CD14-positive monocyte (primary cell): ENCODE measurements at regions not wholly inside any gene's neighbourhood (a gene's known extent, or its start where the extent isn't known, plus 50 kb on each side); places are given as distances from the start of the nearest gene placed in this dataset.

Experiments
- DNase-seq, 3 donors: peaks; one replicate each; pipeline ENCODE4 v3.0.0-alpha.2; 2011 to 2022
- H2AFZ ChIP-seq: 2 replicates; pipeline ENCODE4 v1.6.0; 2012; ENCODE audit warnings: mild to moderate bottlenecking, low read depth, low read length, inconsistent platforms; ENCODE audit not compliant: insufficient read depth, poor library complexity, severe bottlenecking
- H3K27ac ChIP-seq, 2 donors: 1 replicate in 1 of 2; 2 replicates in 1 of 2; pipeline ENCODE4 v1.5.1; 2012 to 2013; ENCODE audit warnings: low read length in 2 of 2, control low read depth in 1 of 2, inconsistent platforms in 1 of 2, low read depth in 1 of 2, mild to moderate bottlenecking in 1 of 2
- H3K27me3 ChIP-seq, 2 donors: one replicate each; pipeline versions ENCODE4 v1.6.0 to v1.6.1; 2011 to 2013; ENCODE audit warnings: low read length in 2 of 2; ENCODE audit not compliant: control insufficient read depth in 2 of 2, insufficient read depth in 2 of 2
- H3K36me3 ChIP-seq, 2 donors: replicated peaks in 1 of 2; 1 replicate in 1 of 2; 2 replicates in 1 of 2; pipeline versions ENCODE4 v1.5.1 to v1.6.1; 2012 to 2013; ENCODE audit warnings: low read length in 2 of 2, control low read depth in 1 of 2, inconsistent platforms in 1 of 2, mild to moderate bottlenecking in 1 of 2; ENCODE audit not compliant: insufficient read depth in 2 of 2, control insufficient read depth in 1 of 2
- H3K4me1 ChIP-seq, 2 donors: 1 replicate in 1 of 2; 2 replicates in 1 of 2; pipeline versions ENCODE4 v1.5.1 to v1.6.1; 2012 to 2013; ENCODE audit warnings: low read length in 2 of 2, control low read depth in 1 of 2, inconsistent platforms in 1 of 2, mild to moderate bottlenecking in 1 of 2, moderate library complexity in 1 of 2; ENCODE audit not compliant: insufficient read depth in 2 of 2, control insufficient read depth in 1 of 2
- H3K4me2 ChIP-seq: replicated peaks from 2 replicates; pipeline ENCODE3; 2012; ENCODE audit warnings: low read length, moderate library complexity, mild to moderate bottlenecking; ENCODE audit not compliant: poor library complexity, severe bottlenecking; ENCODE audit errors: extremely low read depth
- H3K4me3 ChIP-seq, 3 experiments: fragments of 200-600 bp in 1 of 3; sonication (generic) in 1 of 3; replicated peaks in 1 of 3; 1 replicate in 2 of 3; 2 replicates in 1 of 3; pipeline ENCODE4 v1.5.1; 2011 to 2013; ENCODE audit warnings: low read length in 3 of 3, mild to moderate bottlenecking in 3 of 3, control low read depth in 2 of 3, low read depth in 2 of 3, inconsistent platforms in 1 of 3, moderate library complexity in 1 of 3
- H3K79me2 ChIP-seq: 2 replicates; pipeline ENCODE4 v1.6.0; 2012; ENCODE audit warnings: mild to moderate bottlenecking, control low read depth, inconsistent platforms, low read length, moderate library complexity; ENCODE audit not compliant: insufficient read depth
- H3K9ac ChIP-seq: 2 replicates; pipeline ENCODE4 v1.6.0; 2017; ENCODE audit warnings: low read length, mild to moderate bottlenecking; ENCODE audit not compliant: insufficient read depth, poor library complexity, severe bottlenecking
- H3K9me3 ChIP-seq, 2 donors: replicated peaks in 1 of 2; 1 replicate in 1 of 2; 2 replicates in 1 of 2; pipeline versions ENCODE4 v1.5.1 to v1.6.1; 2012 to 2013; ENCODE audit warnings: low read length in 2 of 2, control low read depth in 1 of 2; ENCODE audit not compliant: control insufficient read depth in 1 of 2, insufficient read depth in 1 of 2
- H4K20me1 ChIP-seq: 2 replicates; pipeline ENCODE4 v1.6.0; 2012; ENCODE audit warnings: mild to moderate bottlenecking, low read length, control low read depth, moderate library complexity; ENCODE audit not compliant: insufficient read depth
- H3K27ac Mint-ChIP-seq, 7 donors: one replicate each; pipeline ENCODE4 v1.8.0; 2020; ENCODE audit warnings: mild to moderate bottlenecking in 7 of 7, mixed read lengths in 7 of 7, moderate library complexity in 6 of 7, inconsistent platforms in 2 of 7
- H3K27me3 Mint-ChIP-seq, 3 donors: one replicate each; pipeline ENCODE4 v1.8.0; 2021 to 2022; ENCODE audit warnings: low read depth in 3 of 3, mild to moderate bottlenecking in 3 of 3, mixed read lengths in 3 of 3, moderate library complexity in 3 of 3, inconsistent platforms in 1 of 3
- H3K36me3 Mint-ChIP-seq, 2 donors: one replicate each; pipeline ENCODE4 v1.8.0; 2020; ENCODE audit warnings: mixed read lengths in 2 of 2, inconsistent platforms in 1 of 2, mild to moderate bottlenecking in 1 of 2
- H3K4me1 Mint-ChIP-seq: one replicate; pipeline ENCODE4 v1.8.0; 2020; ENCODE audit warnings: mild to moderate bottlenecking, mixed read lengths
- H3K4me3 Mint-ChIP-seq, 2 donors: one replicate each; pipeline ENCODE4 v1.8.0; 2020; ENCODE audit warnings: mild to moderate bottlenecking in 2 of 2, mixed read lengths in 2 of 2, moderate library complexity in 1 of 2
- H3K9me3 Mint-ChIP-seq, 7 donors: one replicate each; pipeline ENCODE4 v1.8.0; 2020 to 2022; ENCODE audit warnings: mixed read lengths in 7 of 7, mild to moderate bottlenecking in 6 of 7, moderate library complexity in 6 of 7, inconsistent platforms in 2 of 7
- CTCF ChIP-seq: fragments of 200-600 bp; IDR thresholded peaks from one replicate; pipeline ENCODE4 v1.8.0; 2022; ENCODE audit warnings: antibody characterized with exemption, mild to moderate bottlenecking
- WGBS: methylation state at CpG from one replicate; pipeline ENCODE4 v1.1.5; 2013; ENCODE audit warnings: missing lambda C conversion rate; ENCODE audit not compliant: insufficient coverage; 5-methylcytosine and 5-hydroxymethylcytosine counted together
- intact Hi-C, 2 donors: fragments of 100-400 bp; cut with micrococcal nuclease; formaldehyde crosslinking; loops; one replicate each; pipeline versions ENCODE4 v1.15.0 to v1.15.1; 2023

- TF ChIP-seq CTCF = no peak
- Mint-ChIP-seq H3K4me3 (no peak overlapping the region), H3K27me3 (peaks cover 0 to 2% (median 1%) of the 10 kb centered on the region in 3 donors), H3K9me3 (peaks cover 2 to 11% (median 8%) of the 10 kb centered on the region in 7 donors), H3K4me1 (no peaks in the 10 kb centered on the region), H3K36me3 (no peaks in the 10 kb centered on the region), H3K27ac (no peak overlapping the region)
- Histone ChIP-seq H3K4me3 (no peak overlapping the region), H3K36me3 (no peaks in the 10 kb centered on the region), H3K9me3 (no peaks in the 10 kb centered on the region), H3K27me3 (no peaks in the 10 kb centered on the region), H3K27ac (no peak overlapping the region), H2AFZ (no peak overlapping the region), H3K4me2 (no peak overlapping the region), H3K79me2 (no peaks in the 10 kb centered on the region), H3K4me1 (no peaks in the 10 kb centered on the region), H4K20me1 (no peaks in the 10 kb centered on the region), H3K9ac (no peak overlapping the region)
- WGBS = no CpG with 5 or more reads among the region's 4 CpGs
- DNase-seq = no peak
- intact Hi-C loops = no loop called here
Observed at GRCh38 chr4:11232015-11232414, 196.7 kb downstream of the HS3ST1 start.

GRCh38 chr4:11230866-11231265 is 197.8 kb downstream of the HS3ST1 start:
- H3K27ac ChIP-seq = no peak overlapping the region
- peaks cover 0 to 2% (median 1%) of the 10 kb centered on the region in 3 donors for H3K27me3 Mint-ChIP-seq
- H2AFZ ChIP-seq = no peak overlapping the region
- H3K27ac Mint-ChIP-seq = no peak overlapping the region
- H3K36me3 Mint-ChIP-seq = no peaks in the 10 kb centered on the region
- no peak overlapping the region for H3K4me3 Mint-ChIP-seq
- intact Hi-C loops = no loop called here
- H3K36me3 ChIP-seq = no peaks in the 10 kb centered on the region
- H4K20me1 ChIP-seq = no peaks in the 10 kb centered on the region
- WGBS = 89% methylated on average over 1 of the region's 2 CpGs
- H3K79me2 ChIP-seq = no peaks in the 10 kb centered on the region
- no peaks in the 10 kb centered on the region for H3K4me1 Mint-ChIP-seq
- TF ChIP-seq CTCF = no peak
- H3K4me3 ChIP-seq = no peak overlapping the region
- H3K9ac ChIP-seq = no peak overlapping the region
- H3K9me3 ChIP-seq = no peaks in the 10 kb centered on the region
- peaks cover 0 to 11% (median 5%) of the 10 kb centered on the region in 7 donors for H3K9me3 Mint-ChIP-seq
- H3K4me1 ChIP-seq = no peaks in the 10 kb centered on the region
- DNase-seq = no peak
- H3K4me2 ChIP-seq = no peak overlapping the region
- H3K27me3 ChIP-seq = no peaks in the 10 kb centered on the region
